HG02623 (cell line): ENCODE measurements at regions not wholly inside any gene's neighbourhood (a gene's known extent, or its start where the extent isn't known, plus 50 kb on each side); places are given as distances from the start of the nearest gene placed in this dataset.

Source experiments
- ATAC-seq: cut with Tn5 transposase; IDR thresholded peaks from one replicate; pipeline ENCODE4 v1.9.1; 2021; ENCODE audit warnings: moderate library complexity; ENCODE audit not compliant: unreplicated experiment

- ATAC-seq: no peak
Measured at GRCh38 chr13:73248154-73248553, 189.3 kb downstream of the KLF5 start.

GRCh38 chr13:73245246-73245645 lies 186.4 kb downstream of the KLF5 start:
- no peak for ATAC-seq

GRCh38 chr13:73244467-73244866 lies 185.7 kb downstream of the KLF5 start:
- no peak for ATAC-seq

- ATAC-seq: no peak
Measured at GRCh38 chr13:73242515-73243015, 183.8 kb downstream of the KLF5 start.

GRCh38 chr13:73240193-73240592 lies 181.4 kb downstream of the KLF5 start:
- no peak for ATAC-seq

- ATAC-seq: no peak
Measured at GRCh38 chr13:73235385-73235784, 176.6 kb downstream of the KLF5 start.

GRCh38 chr13:73231471-73231870 lies 172.7 kb downstream of the KLF5 start:
- ATAC-seq: no peak

- ATAC-seq: no peak
Measured at GRCh38 chr13:73230716-73231115, 171.9 kb downstream of the KLF5 start.

GRCh38 chr13:73228546-73228945 lies 169.7 kb downstream of the KLF5 start:
- ATAC-seq: no peak

GRCh38 chr13:73225990-73226389 lies 167.2 kb downstream of the KLF5 start:
- ATAC-seq: no peak

- no peak for ATAC-seq
Measured at GRCh38 chr13:73224703-73225102, 165.9 kb downstream of the KLF5 start.

GRCh38 chr13:73223372-73223781 lies 164.6 kb downstream of the KLF5 start:
- ATAC-seq: peak; percentile 92

GRCh38 chr13:73222627-73223305 lies 164.0 kb downstream of the KLF5 start:
- ATAC-seq: no peak

GRCh38 chr13:73220966-73221720 lies 162.3 kb downstream of the KLF5 start:
- ATAC-seq: no peak

- ATAC-seq: no peak
Measured at GRCh38 chr13:73218181-73218580, 159.4 kb downstream of the KLF5 start.

- no peak for ATAC-seq
Measured at GRCh38 chr13:73216381-73216831, 157.6 kb downstream of the KLF5 start.

GRCh38 chr13:73215823-73216222 lies 157.0 kb downstream of the KLF5 start:
- no peak for ATAC-seq

GRCh38 chr13:73212482-73212881 lies 153.7 kb downstream of the KLF5 start:
- no peak for ATAC-seq

GRCh38 chr13:73210218-73210883 lies 151.5 kb downstream of the KLF5 start:
- no peak for ATAC-seq

- no peak for ATAC-seq
Measured at GRCh38 chr13:73204952-73205351, 146.1 kb downstream of the KLF5 start.

GRCh38 chr13:73201626-73202025 lies 142.8 kb downstream of the KLF5 start:
- ATAC-seq: no peak

GRCh38 chr13:73198991-73199411 lies 140.2 kb downstream of the KLF5 start:
- ATAC-seq: no peak
